K562 (cell line): ENCODE measurements at regions not wholly inside any gene's neighbourhood (a gene's known extent, or its start where the extent isn't known, plus 50 kb on each side); places are given as distances from the start of the nearest gene placed in this dataset.

Source experiments
- AFF4 ChIP-seq: sonication (generic); formaldehyde crosslinking; IDR thresholded peaks from 2 replicates; pipeline ENCODE4 v1.8.0; 2023; ENCODE audit warnings: mild to moderate bottlenecking, missing genetic modification reagents
- CBFB ChIP-seq: sonication (generic); formaldehyde crosslinking; IDR thresholded peaks from 2 replicates; pipeline ENCODE4 v1.4.0; 2020; ENCODE audit warnings: mild to moderate bottlenecking, missing genetic modification reagents
- FUS ChIP-seq: fragments of 200-400 bp; formaldehyde crosslinking; optimal IDR thresholded peaks from 2 replicates; pipeline ENCODE3; 2017; ENCODE audit warnings: low read depth, low read length
- GABPB1 ChIP-seq: sonication (generic); formaldehyde crosslinking; IDR thresholded peaks from 2 replicates; pipeline ENCODE4 v1.8.0; 2022; ENCODE audit warnings: mild to moderate bottlenecking, missing genetic modification reagents
- GABPB2 ChIP-seq: fragments of 250-450 bp; sonication (Bioruptor Pico); conservative IDR thresholded peaks from 2 replicates; pipeline ENCODE4 v1.5.1; 2021; ENCODE audit warnings: mild to moderate bottlenecking
- HDGF ChIP-seq: fragments of 450-650 bp; IDR thresholded peaks from 2 replicates; pipeline ENCODE4 v1.6.1; 2016
- HNRNPL ChIP-seq: fragments of 200-400 bp; formaldehyde crosslinking; IDR thresholded peaks from 2 replicates; pipeline ENCODE4 v1.6.1; 2017; ENCODE audit warnings: low read depth, mild to moderate bottlenecking, low read length
- HNRNPUL1 ChIP-seq: fragments of 200-400 bp; formaldehyde crosslinking; IDR thresholded peaks from 2 replicates; pipeline ENCODE4 v1.6.1; 2017; ENCODE audit warnings: low read length
- HOXB6 ChIP-seq: fragments of 250-450 bp; sonication (Bioruptor Pico); IDR thresholded peaks from 2 replicates; pipeline ENCODE4 v1.5.1; 2022; ENCODE audit warnings: mild to moderate bottlenecking, borderline replicate concordance
- KLF1 ChIP-seq: fragments of 450-650 bp; IDR thresholded peaks from 2 replicates; pipeline ENCODE4 v1.6.1; 2016; ENCODE audit warnings: missing genetic modification characterization, missing compliant biosample characterization
- MLX ChIP-seq, 2 experiments: fragments of 450-650 bp in 1 of 2; sonication (generic) in 1 of 2; formaldehyde crosslinking; conservative IDR thresholded peaks; 2 replicates each; pipeline versions ENCODE4 v1.4.0 to v1.8.1; 2020 to 2022; ENCODE audit warnings: mild to moderate bottlenecking in 1 of 2, missing genetic modification reagents in 1 of 2
- RUNX1 ChIP-seq: sonication (generic); IDR thresholded peaks from 2 replicates; pipeline ENCODE4 v1.6.1; 2016; ENCODE audit warnings: antibody characterized with exemption, low read depth
- SMARCC2 ChIP-seq: fragments of 450-650 bp; IDR thresholded peaks from 2 replicates; pipeline ENCODE4 v1.6.1; 2017; ENCODE audit warnings: antibody characterized with exemption, moderate library complexity, mild to moderate bottlenecking, low read depth
- SRSF1 ChIP-seq: fragments of 200-400 bp; formaldehyde crosslinking; IDR thresholded peaks from 2 replicates; pipeline ENCODE4 v1.6.1; 2017; ENCODE audit warnings: mild to moderate bottlenecking, low read depth, low read length, moderate library complexity
- TRIM25 ChIP-seq: fragments of 450-650 bp; IDR thresholded peaks from 2 replicates; pipeline ENCODE4 v1.7.0; 2016; ENCODE audit warnings: borderline replicate concordance
- XRCC3 ChIP-seq: fragments of 450-650 bp; IDR thresholded peaks from 2 replicates; pipeline ENCODE4 v1.6.1; 2017; ENCODE audit warnings: mild to moderate bottlenecking, moderate library complexity
- ZBTB49 ChIP-seq: sonication (generic); formaldehyde crosslinking; IDR thresholded peaks from 2 replicates; pipeline ENCODE4 v1.8.0; 2022; ENCODE audit warnings: missing genetic modification reagents, mild to moderate bottlenecking, borderline replicate concordance
- ZKSCAN1 ChIP-seq: fragments of 150-350 bp; IDR thresholded peaks from 2 replicates; pipeline ENCODE4 v1.6.1; 2016; ENCODE audit warnings: low read depth, low read length
- ZNF124 ChIP-seq: sonication (generic); formaldehyde crosslinking; IDR thresholded peaks from 2 replicates; pipeline ENCODE4 v1.8.1; 2022; ENCODE audit warnings: missing genetic modification reagents
- TF ChIP-seq, protein P1 (sequence below), 2 experiments: fragments of 450-650 bp; conservative IDR thresholded peaks; 2 replicates each; pipeline ENCODE4 v1.6.1; 2017; ENCODE audit warnings: mild to moderate bottlenecking in 2 of 2, moderate library complexity in 2 of 2

- peak; percentile 73; the same call in 1 of the 2 replicates for TF ChIP-seq ZBTB49
- TF ChIP-seq TRIM25 = no peak
- no peak for TF ChIP-seq HNRNPL
- no peak for TF ChIP-seq RUNX1
- no peak for TF ChIP-seq HOXB6 (CRISPR knock-in tag)
- no peak for TF ChIP-seq HDGF
- no peak for TF ChIP-seq GABPB1 (CRISPR knock-in tag)
- TF ChIP-seq GABPB2 (CRISPR knock-in tag) = no peak
- no peak for TF ChIP-seq SRSF1
- TF ChIP-seq, protein P1, sequence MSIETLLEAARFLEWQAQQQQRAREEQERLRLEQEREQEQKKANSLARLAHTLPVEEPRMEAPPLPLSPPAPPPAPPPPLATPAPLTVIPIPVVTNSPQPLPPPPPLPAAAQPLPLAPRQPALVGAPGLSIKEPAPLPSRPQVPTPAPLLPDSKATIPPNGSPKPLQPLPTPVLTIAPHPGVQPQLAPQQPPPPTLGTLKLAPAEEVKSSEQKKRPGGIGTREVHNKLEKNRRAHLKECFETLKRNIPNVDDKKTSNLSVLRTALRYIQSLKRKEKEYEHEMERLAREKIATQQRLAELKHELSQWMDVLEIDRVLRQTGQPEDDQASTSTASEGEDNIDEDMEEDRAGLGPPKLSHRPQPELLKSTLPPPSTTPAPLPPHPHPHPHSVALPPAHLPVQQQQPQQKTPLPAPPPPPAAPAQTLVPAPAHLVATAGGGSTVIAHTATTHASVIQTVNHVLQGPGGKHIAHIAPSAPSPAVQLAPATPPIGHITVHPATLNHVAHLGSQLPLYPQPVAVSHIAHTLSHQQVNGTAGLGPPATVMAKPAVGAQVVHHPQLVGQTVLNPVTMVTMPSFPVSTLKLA (conservative IDR thresholded peaks at IDR 0.05) = no peak
- no peak for TF ChIP-seq CBFB (CRISPR knock-in tag)
- no peak for TF ChIP-seq ZKSCAN1
- TF ChIP-seq SMARCC2 = no peak
- TF ChIP-seq AFF4 (CRISPR knock-in tag) = 0 out of 2 replicates have a peak, but pooled peaks have one; percentile 8
- no peak for TF ChIP-seq KLF1 (tag)
- peak; percentile 10 for TF ChIP-seq FUS
- no peak for TF ChIP-seq ZNF124
- no peak for TF ChIP-seq HNRNPUL1
- TF ChIP-seq XRCC3 = no peak
- TF ChIP-seq MLX (CRISPR knock-in tag; conservative IDR thresholded peaks at IDR 0.05) = no peak
Observed at GRCh38 chr6:26194816-26195375, 107.7 kb downstream of the HFE start (continued).
